ENCODE measurements at regions not wholly inside any gene's neighbourhood (a gene's known extent, or its start where the extent isn't known, plus 50 kb on each side); places are given as distances from the start of the nearest gene placed in this dataset.
A peak's percentile ranks its signal among the peaks of the same experiment; 100 is the strongest.

GRCh38 chr9:16125629-16126028, 572.8 kb downstream of the CCDC171 start:
- H3K4me1 ChIP-seq (ENCODE audit: low read length): peaks cover 8% of the 10 kb centered on the region
- H2AFZ ChIP-seq (ENCODE audit: low read length): no peak overlapping the region
- DNase-seq: no peak
- no peaks in the 10 kb centered on the region for H3K9me2 ChIP-seq (replicated peaks; ENCODE audit: insufficient read depth, low read length)
- no peaks in the 10 kb centered on the region for H4K20me1 ChIP-seq (ENCODE audit: insufficient read depth, low read depth, low read length)
- H3K9me3 ChIP-seq (ENCODE audit: low read length): no peaks in the 10 kb centered on the region
- no peak overlapping the region for H3K27ac ChIP-seq (ENCODE audit: low read length)
- H3K36me3 ChIP-seq (ENCODE audit: insufficient read depth, low read length): no peaks in the 10 kb centered on the region
- no peak overlapping the region for H3K9ac ChIP-seq (ENCODE audit: low read length)
- no peaks in the 10 kb centered on the region for H3K27me3 ChIP-seq (ENCODE audit: low read length)
- no peak overlapping the region for H3K4me2 ChIP-seq (ENCODE audit: low read depth, low read length, poor library complexity, severe bottlenecking)
- H3K79me2 ChIP-seq (ENCODE audit: low read length): no peaks in the 10 kb centered on the region
- no peak overlapping the region for H3K4me3 ChIP-seq (ENCODE audit: low read length)

GRCh38 chr9:16126042-16126441, 573.2 kb downstream of the CCDC171 start:
- no peak for DNase-seq
- Histone ChIP-seq H3K9me3 (ENCODE audit: low read length) (no peaks in the 10 kb centered on the region), H3K4me3 (ENCODE audit: low read length) (no peak overlapping the region), H4K20me1 (ENCODE audit: insufficient read depth, low read depth, low read length) (no peaks in the 10 kb centered on the region), H2AFZ (ENCODE audit: low read length) (no peak overlapping the region), H3K79me2 (ENCODE audit: low read length) (no peaks in the 10 kb centered on the region), H3K4me2 (ENCODE audit: low read depth, low read length, poor library complexity, severe bottlenecking) (no peak overlapping the region), H3K9ac (ENCODE audit: low read length) (no peak overlapping the region), H3K27me3 (ENCODE audit: low read length) (no peaks in the 10 kb centered on the region), H3K9me2 (replicated peaks; ENCODE audit: insufficient read depth, low read length) (no peaks in the 10 kb centered on the region), H3K4me1 (ENCODE audit: low read length) (peaks cover 8% of the 10 kb centered on the region), H3K36me3 (ENCODE audit: insufficient read depth, low read length) (no peaks in the 10 kb centered on the region), H3K27ac (ENCODE audit: low read length) (no peak overlapping the region)

- H3K27ac ChIP-seq (ENCODE audit: low read length): no peak overlapping the region
- no peaks in the 10 kb centered on the region for H3K27me3 ChIP-seq (ENCODE audit: low read length)
- H3K79me2 ChIP-seq (ENCODE audit: low read length): no peaks in the 10 kb centered on the region
- H3K4me3 ChIP-seq (ENCODE audit: low read length): no peak overlapping the region
- H2AFZ ChIP-seq (ENCODE audit: low read length): no peak overlapping the region
- DNase-seq: no peak
- no peak overlapping the region for H3K4me2 ChIP-seq (ENCODE audit: low read depth, low read length, poor library complexity, severe bottlenecking)
- no peak overlapping the region for H3K9ac ChIP-seq (ENCODE audit: low read length)
- no peaks in the 10 kb centered on the region for H3K9me3 ChIP-seq (ENCODE audit: low read length)
- no peaks in the 10 kb centered on the region for H4K20me1 ChIP-seq (ENCODE audit: insufficient read depth, low read depth, low read length)
- peaks cover 8% of the 10 kb centered on the region for H3K4me1 ChIP-seq (ENCODE audit: low read length)
- H3K36me3 ChIP-seq (ENCODE audit: insufficient read depth, low read length): no peaks in the 10 kb centered on the region
- no peaks in the 10 kb centered on the region for H3K9me2 ChIP-seq (replicated peaks; ENCODE audit: insufficient read depth, low read length)
Observed at GRCh38 chr9:16128003-16128402, 575.2 kb downstream of the CCDC171 start.

GRCh38 chr9:16131264-16131663, 578.4 kb downstream of the CCDC171 start:
- Histone ChIP-seq H3K4me2 (ENCODE audit: low read depth, low read length, poor library complexity, severe bottlenecking) (no peak overlapping the region), H3K4me1 (ENCODE audit: low read length) (peaks cover 8% of the 10 kb centered on the region)

GRCh38 chr9:16132513-16132912, 579.7 kb downstream of the CCDC171 start:
- H3K79me2 ChIP-seq (ENCODE audit: low read length): no peaks in the 10 kb centered on the region
- H2AFZ ChIP-seq (ENCODE audit: low read length): no peak overlapping the region
- no peak overlapping the region for H3K4me3 ChIP-seq (ENCODE audit: low read length)
- no peak overlapping the region for H3K4me2 ChIP-seq (ENCODE audit: low read depth, low read length, poor library complexity, severe bottlenecking)
- no peak for DNase-seq
- no peak overlapping the region for H3K9ac ChIP-seq (ENCODE audit: low read length)
- no peaks in the 10 kb centered on the region for H3K9me2 ChIP-seq (replicated peaks; ENCODE audit: insufficient read depth, low read length)
- no peaks in the 10 kb centered on the region for H3K36me3 ChIP-seq (ENCODE audit: insufficient read depth, low read length)
- H3K9me3 ChIP-seq (ENCODE audit: low read length): no peaks in the 10 kb centered on the region
- H4K20me1 ChIP-seq (ENCODE audit: insufficient read depth, low read depth, low read length): no peaks in the 10 kb centered on the region
- no peaks in the 10 kb centered on the region for H3K27me3 ChIP-seq (ENCODE audit: low read length)
- no peak overlapping the region for H3K27ac ChIP-seq (ENCODE audit: low read length)
- H3K4me1 ChIP-seq (ENCODE audit: low read length): peaks cover 8% of the 10 kb centered on the region

More at GRCh38 chr9:16131264-16131663, 578.4 kb downstream of the CCDC171 start:
- H3K9me3 ChIP-seq (ENCODE audit: low read length): no peaks in the 10 kb centered on the region
- no peaks in the 10 kb centered on the region for H3K27me3 ChIP-seq (ENCODE audit: low read length)
- H3K4me3 ChIP-seq (ENCODE audit: low read length): no peak overlapping the region
- no peak overlapping the region for H3K9ac ChIP-seq (ENCODE audit: low read length)
- H3K79me2 ChIP-seq (ENCODE audit: low read length): no peaks in the 10 kb centered on the region
- no peak overlapping the region for H2AFZ ChIP-seq (ENCODE audit: low read length)
- no peaks in the 10 kb centered on the region for H4K20me1 ChIP-seq (ENCODE audit: insufficient read depth, low read depth, low read length)
- H3K27ac ChIP-seq (ENCODE audit: low read length): no peak overlapping the region
- H3K36me3 ChIP-seq (ENCODE audit: insufficient read depth, low read length): no peaks in the 10 kb centered on the region
- no peaks in the 10 kb centered on the region for H3K9me2 ChIP-seq (replicated peaks; ENCODE audit: insufficient read depth, low read length)
- DNase-seq: no peak

- H2AFZ ChIP-seq (ENCODE audit: low read length): no peak overlapping the region
- DNase-seq: no peak
- no peaks in the 10 kb centered on the region for H3K9me2 ChIP-seq (replicated peaks; ENCODE audit: insufficient read depth, low read length)
Observed at GRCh38 chr9:16133032-16133431, 580.2 kb downstream of the CCDC171 start.

GRCh38 chr9:16133556-16134227, 580.8 kb downstream of the CCDC171 start:
- H3K4me1 ChIP-seq (ENCODE audit: low read length): peaks cover 8% of the 10 kb centered on the region
- H3K27ac ChIP-seq (ENCODE audit: low read length): no peak overlapping the region
- no peak overlapping the region for H3K4me2 ChIP-seq (ENCODE audit: low read depth, low read length, poor library complexity, severe bottlenecking)
- no peak overlapping the region for H2AFZ ChIP-seq (ENCODE audit: low read length)
- no peak overlapping the region for H3K9ac ChIP-seq (ENCODE audit: low read length)
- H3K9me2 ChIP-seq (replicated peaks; ENCODE audit: insufficient read depth, low read length): no peaks in the 10 kb centered on the region
- H4K20me1 ChIP-seq (ENCODE audit: insufficient read depth, low read depth, low read length): 0 out of 2 replicates have a peak, but pooled peaks cover 4% of the 10 kb centered on the region
- no peaks in the 10 kb centered on the region for H3K27me3 ChIP-seq (ENCODE audit: low read length)
- no peaks in the 10 kb centered on the region for H3K36me3 ChIP-seq (ENCODE audit: insufficient read depth, low read length)
- H3K4me3 ChIP-seq (ENCODE audit: low read length): no peak overlapping the region
- H3K9me3 ChIP-seq (ENCODE audit: low read length): no peaks in the 10 kb centered on the region
- no peaks in the 10 kb centered on the region for H3K79me2 ChIP-seq (ENCODE audit: low read length)
- DNase-seq: peak; percentile 83

More at GRCh38 chr9:16133032-16133431, 580.2 kb downstream of the CCDC171 start:
- H3K79me2 ChIP-seq (ENCODE audit: low read length): no peaks in the 10 kb centered on the region
- no peaks in the 10 kb centered on the region for H3K9me3 ChIP-seq (ENCODE audit: low read length)
- no peak overlapping the region for H3K4me2 ChIP-seq (ENCODE audit: low read depth, low read length, poor library complexity, severe bottlenecking)
- no peaks in the 10 kb centered on the region for H3K36me3 ChIP-seq (ENCODE audit: insufficient read depth, low read length)
- 0 out of 2 replicates have a peak, but pooled peaks cover 2% of the 10 kb centered on the region for H4K20me1 ChIP-seq (ENCODE audit: insufficient read depth, low read depth, low read length)
- H3K27me3 ChIP-seq (ENCODE audit: low read length): no peaks in the 10 kb centered on the region
- no peak overlapping the region for H3K27ac ChIP-seq (ENCODE audit: low read length)
- H3K9ac ChIP-seq (ENCODE audit: low read length): no peak overlapping the region
- H3K4me1 ChIP-seq (ENCODE audit: low read length): peaks cover 8% of the 10 kb centered on the region
- no peak overlapping the region for H3K4me3 ChIP-seq (ENCODE audit: low read length)

GRCh38 chr9:16134351-16134750, 581.5 kb downstream of the CCDC171 start:
- no peak overlapping the region for H3K4me3 ChIP-seq (ENCODE audit: low read length)
- no peak overlapping the region for H3K4me2 ChIP-seq (ENCODE audit: low read depth, low read length, poor library complexity, severe bottlenecking)
- H3K9ac ChIP-seq (ENCODE audit: low read length): no peak overlapping the region
- peaks cover 8% of the 10 kb centered on the region for H3K4me1 ChIP-seq (ENCODE audit: low read length)
- DNase-seq: no peak
- no peaks in the 10 kb centered on the region for H3K27me3 ChIP-seq (ENCODE audit: low read length)
- no peaks in the 10 kb centered on the region for H3K36me3 ChIP-seq (ENCODE audit: insufficient read depth, low read length)
- 0 out of 2 replicates have a peak, but pooled peaks cover 4% of the 10 kb centered on the region for H4K20me1 ChIP-seq (ENCODE audit: insufficient read depth, low read depth, low read length)
- H3K79me2 ChIP-seq (ENCODE audit: low read length): no peaks in the 10 kb centered on the region
- no peak overlapping the region for H3K27ac ChIP-seq (ENCODE audit: low read length)
- H3K9me3 ChIP-seq (ENCODE audit: low read length): no peaks in the 10 kb centered on the region
- no peaks in the 10 kb centered on the region for H3K9me2 ChIP-seq (replicated peaks; ENCODE audit: insufficient read depth, low read length)
- H2AFZ ChIP-seq (ENCODE audit: low read length): no peak overlapping the region

All from Karpas-422 (cell line).